HCT116 (cell line): ENCODE measurements at regions not wholly inside any gene's neighbourhood (a gene's known extent, or its start where the extent isn't known, plus 50 kb on each side); places are given as distances from the start of the nearest gene placed in this dataset.

ENCODE experiments used
- CEBPB ChIP-seq: IDR thresholded peaks from 2 replicates; pipeline ENCODE4 v1.6.1; 2012; ENCODE audit warnings: low read depth
- CTCF ChIP-seq, 3 experiments: fragments of 200-600 bp in 1 of 3; sonication (generic) in 1 of 3; IDR thresholded peaks in 2 of 3; conservative IDR thresholded peaks in 1 of 3; 2 replicates each; pipeline ENCODE4 v1.5.1; 2012 to 2017; ENCODE audit warnings: low read depth in 2 of 3, low read length in 2 of 3, antibody characterized with exemption in 1 of 3, borderline replicate concordance in 1 of 3, control low read depth in 1 of 3, mild to moderate bottlenecking in 1 of 3, mixed read lengths in 1 of 3, mixed run types in 1 of 3, moderate library complexity in 1 of 3; ENCODE audit not compliant: insufficient read depth in 1 of 3
- EGR1 ChIP-seq: IDR thresholded peaks from 2 replicates; pipeline ENCODE4 v1.6.1; 2012; ENCODE audit warnings: low read depth
- ELF1 ChIP-seq: IDR thresholded peaks from 2 replicates; pipeline ENCODE4 v1.6.1; 2012; ENCODE audit warnings: low read depth, borderline replicate concordance
- FOSL1 ChIP-seq: IDR thresholded peaks from 2 replicates; pipeline ENCODE4 v1.6.1; 2012; ENCODE audit warnings: low read depth
- POLR2A ChIP-seq: IDR thresholded peaks from 2 replicates; pipeline ENCODE4 v1.7.0; 2011; ENCODE audit warnings: borderline replicate concordance; ENCODE audit not compliant: insufficient read depth, insufficient read length; ENCODE audit errors: extremely low read depth
- POLR2AphosphoS5 ChIP-seq: IDR thresholded peaks from 2 replicates; pipeline ENCODE4 v1.6.1; 2011; ENCODE audit warnings: mild to moderate bottlenecking, low read depth, low read length, moderate library complexity
- REST ChIP-seq: IDR thresholded peaks from 2 replicates; pipeline ENCODE4 v1.6.1; 2012; ENCODE audit warnings: low read depth
- SP1 ChIP-seq: IDR thresholded peaks from 2 replicates; pipeline ENCODE4 v1.6.1; 2012; ENCODE audit warnings: low read depth

- TF ChIP-seq FOSL1: no peak
- TF ChIP-seq CTCF (IDR thresholded peaks at IDR 0.05 in 2 of 3, conservative IDR thresholded peaks at IDR 0.05 in 1 of 3; ENCODE audit: borderline replicate concordance in 1 of 3, insufficient read depth in 1 of 3, low read depth in 2 of 3, low read length in 2 of 3): no peak
- TF ChIP-seq SP1: no peak
- TF ChIP-seq POLR2A: no peak
- TF ChIP-seq POLR2AphosphoS5: no peak
- no peak for TF ChIP-seq ELF1
- TF ChIP-seq REST: no peak
- TF ChIP-seq CEBPB: no peak
- TF ChIP-seq EGR1: no peak
Observed at GRCh38 chr10:105658696-105659095, 1017.6 kb downstream of the SORCS3 start.
